GM10248 (cell line): ENCODE measurements at regions not wholly inside any gene's neighbourhood (a gene's known extent, or its start where the extent isn't known, plus 50 kb on each side); places are given as distances from the start of the nearest gene placed in this dataset.

Source experiments
- CTCF ChIA-PET: fragments of 300-600 bp; sonication (Branson Sonifier 250); formaldehyde crosslinking; extraction: SDS; loops from one replicate; lab custom pipeline; 2021; ENCODE audit warnings: antibody characterized with exemption; lab: Yijun Ruan, JAX
- POLR2A ChIA-PET: fragments of 350-650 bp; sonication (Branson Sonifier 250); formaldehyde crosslinking; extraction: SDS; loops from one replicate; lab custom pipeline; 2020; ENCODE audit warnings: antibody characterized with exemption; lab: Yijun Ruan, JAX
- DNase-seq: peaks from one replicate; pipeline ENCODE4 v3.0.0; 2012; ENCODE audit errors: extremely low spot score
- CTCF ChIP-seq: IDR thresholded peaks from 2 replicates; pipeline ENCODE4 v1.5.1; 2012; ENCODE audit warnings: mild to moderate bottlenecking, low read depth; ENCODE audit errors: extremely low read depth, missing control alignments, control extremely low read depth

- no peak for DNase-seq
- ChIA-PET CTCF (interaction anchor here (0.9 kb wide), 1 partner anchor 40 kb away, joined by 3 read pairs; no protein-coding TSS in a partner anchor), POLR2A (no interaction called here)
- TF ChIP-seq CTCF = no peak
These were observed 999.3 kb upstream of the TMPRSS15 start for GRCh38 chr21:19402870-19403269.

GRCh38 chr21:19405326-19405725, 1001.7 kb upstream of the TMPRSS15 start:
- ChIA-PET POLR2A (no interaction called here), CTCF (no interaction called here)
- no peak for TF ChIP-seq CTCF
- DNase-seq = no peak

- ChIA-PET POLR2A (no interaction called here), CTCF (no interaction called here)
- no peak for TF ChIP-seq CTCF
- DNase-seq = no peak
These were observed 1017.0 kb upstream of the TMPRSS15 start for GRCh38 chr21:19420565-19420964.

- POLR2A ChIA-PET = no interaction called here
- DNase-seq = no peak
- CTCF ChIA-PET = no interaction called here
- no peak for TF ChIP-seq CTCF
These were observed 1030.0 kb upstream of the TMPRSS15 start for GRCh38 chr21:19433623-19434022.

DNA sequence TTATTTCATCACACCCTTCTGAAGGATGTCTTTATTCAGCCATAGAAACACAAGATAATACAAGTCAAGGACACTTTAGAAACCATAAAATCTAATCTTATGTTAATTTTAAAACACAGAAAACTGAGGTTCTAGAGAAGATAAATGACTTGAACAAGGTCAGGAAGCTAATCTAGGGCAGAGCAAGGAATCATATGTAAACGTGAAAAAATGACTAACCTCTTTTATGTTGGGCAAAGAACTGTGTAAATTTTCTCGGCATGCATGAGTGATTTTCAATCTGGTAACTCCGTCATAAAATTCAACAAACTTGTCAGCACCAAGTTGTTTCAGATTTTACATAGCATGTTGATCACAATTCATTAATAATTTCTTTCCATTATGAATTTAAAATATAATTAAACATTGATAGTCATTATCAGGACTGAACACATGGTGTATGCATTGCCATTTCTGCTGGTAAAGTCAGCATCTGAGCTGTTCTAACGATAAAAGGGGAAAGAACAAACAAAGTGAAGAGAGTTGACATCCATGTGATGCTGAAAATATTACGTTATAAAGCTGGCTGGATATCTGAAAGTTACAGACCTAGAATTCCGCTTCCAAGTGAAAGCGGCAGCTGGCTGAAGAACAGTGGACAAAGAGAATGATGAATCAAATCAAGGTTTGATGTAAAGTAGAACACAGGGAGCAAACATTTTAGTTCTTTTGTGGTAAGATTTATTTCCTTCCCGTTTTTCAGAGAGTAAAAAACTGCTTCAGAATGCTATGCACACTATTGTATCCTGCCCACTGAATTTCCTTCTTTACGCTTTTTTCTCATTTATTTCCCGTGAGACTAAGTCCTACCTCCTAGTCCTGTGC, 1037.4 kb upstream of the TMPRSS15 start:
- ChIA-PET POLR2A (no interaction called here), CTCF (no interaction called here)
- DNase-seq = no peak
- TF ChIP-seq CTCF = no peak

- POLR2A ChIA-PET = no interaction called here
- TF ChIP-seq CTCF = no peak
- DNase-seq = no peak
- CTCF ChIA-PET = no interaction called here
These were observed 1054.7 kb upstream of the TMPRSS15 start for GRCh38 chr21:19458295-19458694.
